Activated CD8-positive, alpha-beta memory T cell treated with anti-CD3 and anti-CD28 coated beads, Interleukin-2, amount 50 U/mL, for 4 hours (primary cell): ENCODE measurements at regions not wholly inside any gene's neighbourhood (a gene's known extent, or its start where the extent isn't known, plus 50 kb on each side); places are given as distances from the start of the nearest gene placed in this dataset.
"Not testable (repeated sequence)": the region's sequence is repeated elsewhere in the genome, so short reads cannot be mapped to it uniquely, and the experiment has no call there.

ENCODE experiments used
- DNase-seq: peaks from one replicate; pipeline ENCODE4 v3.0.0-alpha.2; 2020

DNA sequence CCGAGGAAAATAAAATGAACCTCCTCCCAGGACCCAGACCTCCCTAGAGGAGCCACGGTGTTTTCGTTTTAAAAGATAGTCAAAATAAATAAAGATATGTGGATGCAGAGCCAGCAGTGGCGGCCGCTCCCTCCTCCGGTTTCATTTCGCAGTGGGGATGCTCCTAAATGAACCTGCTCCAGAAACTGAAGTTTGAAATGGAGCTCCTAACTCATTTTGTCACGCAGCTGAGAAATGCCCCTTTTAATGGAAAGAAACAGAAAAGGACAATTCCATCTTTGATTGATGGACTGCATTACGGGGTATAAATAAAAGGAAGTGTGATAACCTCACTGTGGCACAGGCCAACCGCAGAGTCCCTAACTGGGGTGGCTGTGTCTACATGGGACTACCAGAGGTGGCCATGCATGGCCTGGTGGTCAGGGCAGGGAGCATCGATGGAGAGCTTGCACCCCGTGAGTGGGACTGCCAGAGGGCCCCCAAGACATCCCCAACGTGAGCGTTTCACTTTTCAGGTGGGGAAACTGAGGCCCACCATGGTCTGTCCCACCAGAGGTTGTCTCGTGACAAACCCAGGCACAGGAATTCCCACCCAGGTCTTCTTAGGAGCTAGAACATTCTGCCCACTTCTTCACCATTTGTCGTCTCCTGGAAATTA is 426.6 kb downstream of the BRD1 start:
- no peak for DNase-seq

DNA sequence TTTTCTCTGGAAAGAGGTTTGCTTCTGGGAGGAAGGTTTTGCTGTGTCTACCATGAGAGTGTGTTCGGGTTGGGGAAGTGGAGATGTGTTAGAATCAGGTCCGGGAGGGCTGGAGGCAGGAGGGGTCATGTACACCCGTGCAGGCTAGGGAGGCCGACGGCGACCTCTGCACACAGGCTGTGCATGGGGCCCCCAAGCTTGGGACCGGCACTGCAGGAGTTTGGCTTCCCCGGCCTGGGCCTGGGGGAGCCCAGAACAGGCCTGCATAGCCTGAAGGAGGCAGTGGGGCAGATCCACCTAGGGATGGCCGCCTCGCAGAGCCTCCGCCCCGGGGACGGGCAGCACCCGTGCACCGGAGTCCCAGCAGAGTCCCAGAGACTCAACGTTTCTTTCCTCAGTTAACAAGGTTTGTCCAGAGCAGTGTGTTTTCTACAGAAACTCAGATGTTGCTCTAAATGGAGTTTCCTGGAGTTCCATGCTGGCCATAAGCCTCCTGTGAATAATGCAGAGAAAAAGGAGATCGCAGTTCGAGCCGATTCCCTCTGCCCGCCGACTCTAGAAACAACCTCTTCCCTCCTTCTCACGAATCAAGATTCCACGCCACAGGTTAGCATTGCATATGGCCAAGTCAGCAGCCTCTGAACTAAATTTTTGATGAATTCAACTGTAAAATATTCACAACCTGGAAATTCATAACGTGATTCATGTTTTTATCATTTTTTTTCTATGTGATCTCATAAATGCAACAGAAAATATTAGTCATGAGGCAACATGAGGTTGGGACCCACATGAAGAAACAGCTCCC is 427.3 kb downstream of the BRD1 start:
- no peak for DNase-seq

DNA sequence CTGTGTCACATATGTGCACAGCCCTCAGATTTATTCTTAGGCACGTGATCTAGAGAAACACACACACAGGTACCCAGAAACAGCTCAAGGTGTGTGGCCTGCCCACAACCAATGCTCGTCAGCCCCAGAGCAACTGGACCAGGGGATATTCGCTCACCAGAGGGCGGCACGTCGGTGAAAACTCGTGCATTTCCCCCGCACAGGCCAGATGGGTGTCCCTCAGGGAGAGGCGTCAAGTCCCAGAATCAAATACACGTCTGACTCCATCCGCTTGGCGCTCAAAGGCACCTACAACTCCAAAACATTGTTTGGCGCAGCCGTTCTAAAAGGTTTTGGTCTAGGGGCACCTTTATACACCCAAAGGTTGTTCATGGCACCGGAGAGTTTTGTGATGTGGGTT is 429.0 kb downstream of the BRD1 start:
- DNase-seq: no peak

DNA sequence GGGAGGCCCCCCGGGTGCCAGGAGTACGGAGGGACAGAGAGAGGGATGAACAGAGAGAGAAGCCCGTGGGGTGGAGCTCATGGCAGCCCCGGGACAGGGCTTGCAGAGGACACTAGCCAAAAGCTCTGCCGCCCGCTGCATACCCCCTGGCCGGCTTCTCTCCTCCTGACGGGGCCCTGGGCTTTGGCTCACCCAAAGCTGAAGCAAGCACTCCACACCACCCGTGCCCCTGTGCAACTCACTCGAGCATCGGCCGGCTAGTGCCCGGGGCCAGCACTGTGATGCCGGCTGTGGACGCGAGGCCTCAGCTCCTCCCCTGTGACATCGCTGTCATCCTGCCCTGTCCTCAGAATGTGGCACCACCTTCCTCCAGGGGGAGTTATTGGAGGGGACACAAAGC is 429.6 kb downstream of the BRD1 start:
- DNase-seq: no peak

DNA sequence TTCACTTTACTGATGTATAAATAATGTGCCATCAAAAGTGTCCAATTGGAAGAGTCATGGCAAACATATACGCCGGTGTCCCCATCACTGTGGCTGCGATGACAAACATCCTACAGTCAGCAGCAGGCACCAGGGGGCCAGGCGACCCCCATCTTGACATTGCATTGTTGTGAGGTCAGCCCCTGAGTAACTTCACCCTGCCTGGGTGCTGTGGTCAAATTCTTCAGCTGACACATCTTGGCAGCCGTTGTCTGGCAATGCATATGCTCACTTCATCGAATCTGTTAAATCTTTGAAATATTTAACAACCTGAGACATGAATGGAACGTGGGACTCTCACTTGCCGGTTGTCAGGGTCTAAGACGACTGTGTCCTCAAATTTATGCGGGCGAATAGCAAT is 430.9 kb downstream of the BRD1 start:
- no peak for DNase-seq

DNA sequence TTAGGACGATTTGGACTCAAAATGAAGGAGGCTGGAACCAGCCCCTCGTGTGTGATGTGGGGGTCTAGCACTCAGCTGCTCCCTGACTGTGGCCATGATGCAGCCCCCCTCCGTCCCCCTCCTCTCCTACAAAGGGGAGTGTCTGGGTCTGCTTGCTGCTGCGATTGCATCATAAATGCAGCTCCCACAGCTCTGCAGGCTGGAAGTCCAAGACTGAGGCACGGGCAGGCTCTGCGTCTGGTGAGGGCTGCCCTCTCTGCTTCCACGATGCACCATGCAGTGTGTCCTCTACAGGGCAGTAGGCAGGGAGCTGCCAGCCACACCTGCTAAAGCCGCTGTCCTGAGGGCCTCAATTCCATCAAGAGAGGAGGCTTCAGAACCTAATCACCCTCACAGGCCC is 432.1 kb downstream of the BRD1 start:
- no peak for DNase-seq

DNA sequence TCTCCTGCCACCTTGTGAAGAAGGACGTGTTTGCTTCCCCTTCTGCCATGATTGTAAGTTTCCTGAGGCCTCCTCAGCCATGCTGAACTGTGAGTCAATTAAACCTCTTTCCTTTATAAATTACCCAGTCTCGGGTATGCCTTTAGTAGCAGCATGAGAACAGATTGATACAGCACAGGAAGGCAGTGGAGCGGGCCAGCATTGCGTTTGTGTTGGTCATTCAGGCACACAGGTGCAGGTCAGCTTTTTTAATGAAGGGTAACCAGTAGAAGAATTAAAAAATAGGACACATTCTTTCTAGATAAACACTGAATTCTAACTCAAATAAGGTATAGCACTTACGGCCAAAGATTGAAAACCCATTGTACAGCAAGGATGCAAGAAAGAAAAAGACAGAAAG is 432.6 kb downstream of the BRD1 start:
- DNase-seq: not testable (repeated sequence)

DNA sequence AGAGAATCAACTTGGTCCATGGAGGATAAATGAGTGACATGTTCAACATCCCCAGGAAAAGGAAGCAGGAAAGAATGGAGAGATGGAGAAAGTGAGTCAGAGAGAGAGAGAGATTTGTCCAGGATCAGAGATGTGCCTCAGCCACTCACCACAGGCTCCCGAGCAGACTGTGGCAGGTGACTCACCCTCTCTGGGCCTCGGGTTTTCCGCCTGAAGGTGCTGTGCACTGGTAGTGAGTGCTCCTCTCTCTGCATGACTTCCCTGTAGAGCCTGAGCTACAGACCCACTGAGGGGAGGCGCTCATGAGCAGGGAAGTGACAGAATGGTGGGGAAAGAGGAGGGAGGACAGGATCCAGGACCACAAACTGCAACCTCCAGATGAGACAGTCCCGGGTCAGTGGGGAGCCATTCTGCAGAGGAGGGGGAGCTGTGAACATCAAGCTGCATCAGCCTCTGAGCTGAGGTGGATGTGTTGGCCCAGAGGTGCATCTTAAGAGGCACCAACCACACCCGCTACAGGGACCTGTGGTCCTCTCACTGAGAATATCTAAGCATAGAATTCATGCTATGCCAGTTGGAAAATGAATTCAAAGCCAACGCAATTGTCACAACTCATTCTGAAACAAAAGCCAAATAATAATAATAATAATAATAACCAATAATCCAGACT is 433.4 kb downstream of the BRD1 start:
- no peak for DNase-seq

DNA sequence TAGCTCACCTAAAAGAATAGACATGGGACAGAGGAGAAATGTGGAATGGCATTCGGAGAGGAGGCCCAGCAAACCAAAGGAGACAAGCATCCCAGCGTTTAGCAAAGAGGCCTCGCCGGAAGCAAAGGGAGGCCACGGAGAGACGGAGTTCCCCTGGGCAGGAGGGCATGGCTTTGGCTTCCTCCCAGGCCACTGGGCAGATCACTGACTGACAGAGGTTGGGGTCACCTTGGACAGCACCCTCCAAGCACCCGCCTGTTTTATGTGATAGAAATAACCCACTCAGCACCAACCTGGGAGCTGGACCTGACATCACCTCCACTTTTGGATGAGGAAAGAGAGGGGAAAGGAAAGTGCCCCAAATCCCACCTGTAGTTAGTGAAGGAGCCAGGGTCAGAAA is 434.1 kb downstream of the BRD1 start:
- no peak for DNase-seq

DNA sequence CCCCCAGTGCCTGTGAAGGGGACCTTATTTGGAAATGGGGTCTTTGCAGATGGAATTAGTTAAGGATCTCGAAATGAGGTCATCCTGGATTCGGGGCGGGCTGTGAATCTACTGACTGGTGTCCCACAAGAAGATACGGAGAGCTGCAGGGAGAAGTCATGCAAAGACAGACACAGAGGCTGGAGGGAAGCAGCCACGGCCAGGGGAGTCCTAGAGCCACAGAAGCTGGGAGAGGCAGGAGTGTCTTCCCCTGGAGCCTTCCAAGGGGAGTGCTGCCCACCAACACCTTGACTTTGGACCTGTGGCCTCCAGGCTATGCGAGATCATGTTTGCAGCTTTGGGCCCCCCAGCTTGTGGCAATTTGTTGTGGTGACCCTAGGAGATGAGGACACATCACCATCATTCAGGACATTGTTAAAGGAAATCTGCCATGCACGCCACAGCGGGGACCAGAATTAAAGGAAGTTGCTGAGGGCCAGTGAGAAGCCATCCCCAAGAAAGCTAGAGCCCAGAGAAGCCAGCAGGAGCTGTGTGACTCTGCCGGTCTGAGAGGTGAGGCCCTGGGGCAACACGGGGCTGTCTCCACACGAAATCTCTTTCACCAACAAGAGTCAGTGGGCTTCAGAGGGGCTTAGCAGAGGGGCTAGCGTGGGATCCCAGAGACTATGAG is 434.7 kb downstream of the BRD1 start:
- no peak for DNase-seq

DNA sequence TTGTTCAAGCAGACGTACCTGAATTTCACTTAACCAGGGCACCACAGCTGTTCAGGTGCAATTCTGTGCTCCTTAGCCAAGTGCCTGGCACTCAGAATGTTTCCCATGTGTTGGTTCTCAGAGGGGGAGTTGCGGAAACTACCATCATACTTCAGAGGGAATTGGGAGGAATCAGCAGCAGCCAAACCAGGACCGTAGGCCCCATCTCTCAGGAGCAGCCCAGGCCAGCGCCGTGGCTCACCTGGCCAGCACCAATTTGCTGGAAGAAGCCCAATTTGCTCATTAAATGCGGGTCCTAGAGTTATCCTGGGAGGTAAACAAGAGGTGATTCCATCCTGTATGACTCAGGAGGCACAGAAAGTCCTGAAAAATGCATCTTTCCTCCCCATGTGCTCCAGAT is 435.4 kb downstream of the BRD1 start:
- DNase-seq: no peak

DNA sequence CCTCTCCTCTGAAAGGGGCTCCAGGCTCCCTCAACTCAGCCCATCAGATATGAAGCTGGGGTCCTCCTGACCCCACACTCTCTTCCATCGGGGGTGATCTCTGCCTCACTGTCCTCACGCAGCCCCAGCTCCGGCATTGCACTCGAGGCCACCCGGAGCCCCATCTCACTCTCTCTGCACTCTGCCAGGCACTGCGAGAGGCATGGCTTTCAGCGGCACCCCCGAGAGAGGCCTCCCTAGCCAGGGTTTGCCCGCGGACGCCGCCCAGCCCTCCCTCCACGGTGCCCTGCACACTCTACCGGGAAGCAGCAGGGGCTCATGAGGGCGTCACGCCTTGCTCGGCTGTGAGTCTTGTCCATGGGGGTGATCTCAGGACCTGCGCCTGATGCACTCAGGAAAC is 436.2 kb downstream of the BRD1 start:
- no peak for DNase-seq

DNA sequence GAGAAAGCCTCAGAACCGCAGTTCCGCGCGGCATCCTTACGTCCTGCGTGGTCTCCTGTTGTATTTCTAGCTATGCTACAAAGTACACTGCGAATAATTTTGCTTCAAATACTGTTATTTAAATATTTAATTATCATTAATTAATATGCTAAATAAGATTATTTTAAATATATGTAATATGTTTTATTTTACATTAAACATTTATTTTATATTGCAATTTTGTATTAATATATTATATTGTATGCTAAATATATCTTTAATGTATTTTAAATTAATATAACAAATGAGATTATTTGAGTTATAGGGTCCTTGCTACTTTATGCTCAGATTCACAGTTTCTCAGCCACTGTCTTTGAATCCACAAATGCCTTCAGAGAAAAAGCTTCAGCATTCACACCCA is 436.7 kb downstream of the BRD1 start:
- DNase-seq: no peak

DNA sequence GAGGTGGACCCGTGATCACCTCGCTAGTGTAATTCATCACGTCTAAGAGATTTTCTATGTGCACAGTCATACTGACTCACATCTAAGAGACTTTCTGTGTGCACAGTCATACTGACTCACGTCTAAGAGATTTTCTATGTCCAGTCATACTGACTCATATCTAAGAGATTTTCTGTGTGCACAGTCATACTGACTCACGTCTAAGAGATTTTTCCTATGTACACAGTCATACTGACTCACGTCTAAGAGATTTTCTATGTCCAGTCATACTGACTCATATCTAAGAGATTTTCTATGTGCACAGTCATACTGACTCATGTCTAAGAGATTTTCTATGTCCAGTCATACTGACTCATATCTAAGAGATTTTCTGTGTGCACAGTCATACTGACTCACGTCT is 443.8 kb downstream of the BRD1 start:
- not testable (repeated sequence) for DNase-seq

DNA sequence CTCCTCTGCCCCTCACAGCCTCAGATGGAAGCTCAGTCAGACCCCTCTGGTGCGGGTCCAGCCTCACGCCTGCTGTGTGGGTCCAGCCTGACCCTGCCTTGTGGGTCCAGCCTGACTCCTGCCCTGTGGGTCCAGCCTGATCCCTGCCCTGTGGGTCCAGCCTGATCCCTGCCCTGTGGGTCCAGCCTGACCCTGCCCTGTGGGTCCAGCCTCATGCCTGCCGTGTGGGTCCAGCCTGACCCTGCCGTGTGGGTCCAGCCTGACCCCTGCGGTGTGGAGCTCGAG is 445.3 kb downstream of the BRD1 start:
- DNase-seq: no peak

DNA sequence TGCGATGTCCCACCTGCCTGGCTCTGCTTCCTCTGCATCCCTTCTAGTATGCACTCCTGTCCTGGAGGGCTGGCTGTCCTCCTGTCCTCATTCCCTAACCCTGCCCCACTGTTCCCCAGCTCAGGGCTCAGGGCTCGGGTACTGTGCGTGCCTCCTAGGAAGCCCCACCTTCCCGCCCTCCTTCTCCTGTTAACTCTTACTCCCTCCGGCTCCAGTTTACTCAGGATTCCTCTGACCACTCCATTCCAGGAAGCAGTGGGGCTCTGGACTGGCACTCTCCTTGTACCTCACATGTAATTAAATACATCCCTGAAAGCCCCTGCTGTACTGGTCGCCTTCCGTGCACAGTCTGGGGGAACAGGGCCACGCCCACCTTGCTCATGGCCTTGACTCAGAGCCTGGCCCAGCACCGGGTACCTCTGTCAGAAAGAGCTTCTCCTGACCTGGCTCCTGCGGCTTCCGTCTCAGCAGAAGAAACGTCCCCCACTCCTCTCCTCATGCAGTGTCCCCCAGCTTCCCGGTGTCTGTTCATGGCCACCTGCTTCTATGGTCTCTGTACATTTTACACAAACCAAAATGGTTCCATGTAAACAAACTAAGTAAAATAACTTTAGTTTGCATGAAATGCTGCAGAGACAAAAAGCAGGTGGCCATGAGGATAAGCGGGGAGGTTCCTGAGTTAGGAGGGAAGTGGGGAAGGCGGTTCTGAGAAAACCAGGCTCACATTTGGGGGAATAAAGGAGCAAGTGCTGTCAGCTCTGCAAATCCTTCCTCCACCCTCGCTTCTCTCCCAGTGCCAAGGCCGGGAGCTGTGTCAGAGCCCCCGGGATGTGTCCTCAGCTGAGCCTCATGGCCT is 445.9 kb downstream of the BRD1 start:
- DNase-seq: no peak

DNA sequence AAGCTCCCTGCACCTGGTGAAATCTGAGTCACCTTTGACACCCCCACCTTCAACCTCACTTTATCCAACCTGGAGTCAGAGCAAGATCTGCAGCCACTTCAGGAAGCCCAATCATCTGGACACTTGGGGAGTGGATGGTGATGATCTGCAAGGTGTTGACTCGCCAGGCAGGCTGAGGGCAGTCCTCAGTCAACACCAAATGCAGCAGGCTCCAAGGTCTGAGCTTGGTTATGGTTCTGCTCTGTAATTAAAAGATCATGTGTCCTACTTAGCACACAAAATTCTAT is 446.9 kb downstream of the BRD1 start:
- DNase-seq: no peak

DNA sequence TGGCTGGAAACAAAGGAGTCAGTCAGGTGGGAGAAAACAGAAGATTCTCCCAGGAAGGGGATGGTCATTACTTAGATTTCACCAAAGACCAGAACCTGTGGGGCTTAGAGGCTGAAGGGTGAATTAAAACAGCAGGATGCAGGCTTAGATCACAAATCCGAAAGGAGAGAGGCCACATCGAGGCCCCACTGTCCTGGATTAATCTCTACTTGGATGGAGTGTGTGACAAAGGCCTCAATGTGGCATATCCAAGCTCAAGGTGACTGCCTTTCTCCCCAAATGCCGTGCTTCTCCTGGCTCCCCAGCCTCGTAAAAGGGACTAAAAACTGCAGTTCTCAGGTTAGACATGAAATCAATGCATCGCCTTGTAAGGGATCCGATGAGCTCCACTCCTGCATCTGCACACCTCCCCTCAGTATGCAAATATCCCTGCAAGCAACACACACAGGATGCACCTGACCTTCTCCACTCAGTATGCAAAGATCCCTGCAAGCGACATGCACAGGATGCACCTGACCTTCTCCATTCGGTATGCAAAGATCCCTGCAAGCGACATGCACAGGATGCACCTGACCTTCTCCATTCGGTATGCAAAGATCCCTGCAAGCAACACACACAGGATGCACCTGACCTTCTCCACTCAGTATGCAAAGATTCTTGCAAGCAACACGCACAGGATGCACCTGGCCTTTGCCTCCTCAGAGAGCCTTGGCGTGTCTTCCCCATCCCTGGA is 447.4 kb downstream of the BRD1 start:
- no peak for DNase-seq

DNA sequence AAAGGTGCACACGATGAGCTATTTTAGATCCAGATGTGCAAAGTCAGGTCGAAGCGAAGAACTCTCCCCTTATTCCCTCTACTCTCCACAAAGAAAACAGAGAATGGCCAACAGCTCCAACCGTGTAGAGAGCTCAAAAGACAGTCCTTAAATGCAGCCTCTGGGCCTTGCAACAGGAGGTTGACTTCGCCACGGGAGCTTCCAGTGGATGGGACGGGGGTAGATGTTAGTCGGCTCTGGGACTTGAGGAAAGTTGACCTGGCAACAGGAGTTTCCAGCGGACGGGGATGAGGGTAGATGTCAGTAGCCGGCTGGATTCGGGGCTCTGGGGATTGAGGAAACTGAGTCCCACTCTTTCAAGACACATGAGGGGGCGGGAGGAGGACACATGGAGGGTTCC is 450.4 kb downstream of the BRD1 start:
- DNase-seq: no peak

DNA sequence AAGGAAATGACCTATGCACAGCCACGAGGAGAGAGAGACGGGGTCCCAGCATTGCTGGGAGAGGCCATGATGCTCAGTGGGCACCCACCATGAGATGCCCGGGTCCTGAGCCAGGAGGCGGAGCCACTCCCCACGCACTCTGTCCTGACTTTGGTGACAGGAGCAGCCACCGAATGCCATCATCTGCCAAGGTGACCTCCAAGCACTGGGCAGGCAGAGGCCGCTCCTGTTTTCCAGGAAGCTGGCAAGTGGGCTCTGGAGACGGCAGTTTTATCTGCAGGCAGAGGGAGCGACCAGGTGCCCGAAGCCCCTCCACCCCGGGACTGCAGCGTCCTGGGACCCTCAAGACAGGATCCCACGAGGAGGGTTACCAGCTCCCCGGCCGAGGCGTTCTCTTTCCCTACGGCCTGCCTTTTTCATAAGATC is 453.9 kb downstream of the BRD1 start:
- no peak for DNase-seq

DNA sequence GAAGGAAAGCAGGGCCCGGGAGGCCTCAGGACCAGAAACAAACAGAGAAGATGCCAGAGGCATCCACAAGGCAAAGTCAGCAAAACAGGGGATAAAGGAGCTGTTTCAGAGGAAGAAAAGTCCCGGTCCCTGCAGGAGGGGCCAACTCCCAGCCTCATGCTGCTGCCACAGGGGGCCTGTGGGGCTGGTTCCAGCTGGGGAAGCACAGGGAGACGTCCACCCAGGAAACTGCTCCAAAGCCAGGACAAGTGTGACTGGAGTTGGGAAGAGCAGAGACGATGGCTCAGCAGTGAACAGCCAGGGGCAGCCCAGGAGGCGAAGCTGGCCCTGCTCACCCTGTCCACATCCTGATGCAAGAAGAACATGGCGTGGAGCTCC is 454.4 kb downstream of the BRD1 start:
- no peak for DNase-seq

DNA sequence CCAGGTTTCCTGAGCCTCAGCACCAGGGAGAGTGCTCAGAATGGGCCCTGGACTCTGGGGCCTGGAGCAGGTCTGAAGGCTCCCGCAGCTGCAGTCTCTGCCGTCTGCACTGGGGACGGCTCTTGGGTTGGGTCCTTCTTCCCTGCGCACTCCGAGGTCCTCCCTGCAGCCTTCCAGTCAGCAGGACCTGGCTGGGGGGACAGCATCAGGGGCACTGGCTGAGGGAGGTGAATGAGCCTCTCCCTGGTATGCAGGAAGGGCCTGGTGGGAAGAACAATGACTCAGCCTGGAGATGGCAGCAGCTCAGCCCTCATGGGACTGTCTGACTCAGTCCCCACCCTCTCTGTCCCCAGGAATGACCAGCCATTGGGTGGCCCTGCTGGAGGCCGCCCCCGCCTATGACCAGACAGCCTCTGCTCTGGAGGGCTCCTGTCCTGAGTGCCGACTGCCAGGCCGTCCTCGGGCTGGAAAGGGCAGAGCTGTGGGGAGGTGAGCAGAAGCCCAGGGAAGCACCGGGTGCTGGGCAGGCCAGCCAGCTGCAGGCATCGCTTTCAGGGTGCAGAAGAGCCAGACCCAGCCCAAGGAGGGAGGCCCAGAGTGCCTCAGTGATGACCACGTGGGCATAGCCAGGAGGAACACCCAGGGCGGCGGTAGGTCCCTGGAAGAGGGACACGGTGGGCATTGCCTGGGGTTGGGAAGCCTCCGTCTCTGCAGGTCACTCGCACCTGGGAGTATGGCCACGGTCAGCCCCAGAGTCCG is 455.0 kb downstream of the BRD1 start:
- no peak for DNase-seq
